PC-3 (cell line): ENCODE measurements at regions not wholly inside any gene's neighbourhood (a gene's known extent, or its start where the extent isn't known, plus 50 kb on each side); places are given as distances from the start of the nearest gene placed in this dataset.

Experiments
- EZH2 ChIP-seq: fragments of 300-600 bp; sonication (generic); IDR thresholded peaks from one replicate; pipeline ENCODE4 v1.6.1; 2017; ENCODE audit warnings: antibody characterized with exemption, mild to moderate bottlenecking, low read length; ENCODE audit not compliant: unreplicated experiment
- EZH2phosphoT487 ChIP-seq: fragments of 300-600 bp; sonication (generic); IDR thresholded peaks from 2 replicates; pipeline ENCODE4 v1.6.1; 2018; ENCODE audit warnings: mild to moderate bottlenecking, antibody characterized with exemption, low read length, borderline replicate concordance
- TF ChIP-seq, protein P1 (sequence below): fragments of 300-600 bp; sonication (generic); conservative IDR thresholded peaks from 2 replicates; pipeline ENCODE4 v1.5.1; 2017; ENCODE audit warnings: antibody characterized with exemption, low read depth, mild to moderate bottlenecking, low read length

DNA sequence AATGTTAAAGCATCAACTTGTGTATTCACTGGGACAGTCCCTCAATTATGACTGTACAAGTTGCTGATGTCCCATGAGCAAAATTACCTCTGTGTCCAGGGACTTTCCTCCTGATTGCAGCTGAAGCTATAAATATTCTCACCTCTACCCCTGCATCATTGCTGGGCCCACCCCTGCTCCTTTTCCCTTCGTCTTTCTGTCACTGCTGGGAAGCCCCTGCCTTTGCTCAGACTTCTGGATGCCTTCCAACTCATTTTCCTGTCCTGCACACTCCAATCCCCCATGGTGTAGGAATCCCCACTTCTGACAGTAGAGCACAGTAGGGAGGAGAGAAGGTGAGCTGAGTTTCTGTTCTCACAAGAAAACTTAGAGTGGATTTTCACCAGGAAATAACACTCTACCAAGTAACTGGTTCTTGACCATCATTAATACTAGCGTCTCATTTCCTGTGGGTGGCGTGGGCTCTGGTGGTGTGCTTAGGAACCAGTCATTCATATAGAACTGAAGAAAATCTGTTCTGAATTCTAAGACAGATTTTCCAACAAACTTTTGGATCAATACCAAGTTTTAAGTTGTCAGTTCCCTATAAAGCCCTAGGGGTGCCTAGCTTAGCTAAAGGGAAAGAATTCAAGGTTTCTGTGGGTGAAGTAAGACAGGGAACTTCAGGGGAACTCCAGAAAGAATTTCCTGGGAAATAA lies 136.2 kb upstream of the MED14 start:
- TF ChIP-seq, protein P1, sequence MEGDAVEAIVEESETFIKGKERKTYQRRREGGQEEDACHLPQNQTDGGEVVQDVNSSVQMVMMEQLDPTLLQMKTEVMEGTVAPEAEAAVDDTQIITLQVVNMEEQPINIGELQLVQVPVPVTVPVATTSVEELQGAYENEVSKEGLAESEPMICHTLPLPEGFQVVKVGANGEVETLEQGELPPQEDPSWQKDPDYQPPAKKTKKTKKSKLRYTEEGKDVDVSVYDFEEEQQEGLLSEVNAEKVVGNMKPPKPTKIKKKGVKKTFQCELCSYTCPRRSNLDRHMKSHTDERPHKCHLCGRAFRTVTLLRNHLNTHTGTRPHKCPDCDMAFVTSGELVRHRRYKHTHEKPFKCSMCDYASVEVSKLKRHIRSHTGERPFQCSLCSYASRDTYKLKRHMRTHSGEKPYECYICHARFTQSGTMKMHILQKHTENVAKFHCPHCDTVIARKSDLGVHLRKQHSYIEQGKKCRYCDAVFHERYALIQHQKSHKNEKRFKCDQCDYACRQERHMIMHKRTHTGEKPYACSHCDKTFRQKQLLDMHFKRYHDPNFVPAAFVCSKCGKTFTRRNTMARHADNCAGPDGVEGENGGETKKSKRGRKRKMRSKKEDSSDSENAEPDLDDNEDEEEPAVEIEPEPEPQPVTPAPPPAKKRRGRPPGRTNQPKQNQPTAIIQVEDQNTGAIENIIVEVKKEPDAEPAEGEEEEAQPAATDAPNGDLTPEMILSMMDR: 0 out of 2 replicates have a peak, but pooled peaks have one; percentile 13
- TF ChIP-seq EZH2 (no peak), EZH2phosphoT487 (no peak)
